LNCaP clone FGC (cell line): ENCODE measurements at regions not wholly inside any gene's neighbourhood (a gene's known extent, or its start where the extent isn't known, plus 50 kb on each side); places are given as distances from the start of the nearest gene placed in this dataset.

ENCODE experiments used
- DNase-seq: peaks from one replicate; pipeline ENCODE4 v3.0.0-alpha.2; 2011; ENCODE audit warnings: low read depth
- H3K4me3 ChIP-seq: 2 replicates; pipeline ENCODE4 v1.5.1; 2011; ENCODE audit warnings: mild to moderate bottlenecking, low read depth, low read length, control low read depth
- TF ChIP-seq, protein P1 (sequence below): IDR thresholded peaks from 2 replicates; pipeline ENCODE4 v1.5.1; 2012; ENCODE audit warnings: mild to moderate bottlenecking; ENCODE audit not compliant: control insufficient read depth, insufficient read depth; ENCODE audit errors: extremely low read depth

GRCh38 chr3:24046214-24046613 lies 101.1 kb downstream of the NR1D2 start:
- H3K4me3 ChIP-seq, result no peak overlapping the region
- TF ChIP-seq, protein P1, sequence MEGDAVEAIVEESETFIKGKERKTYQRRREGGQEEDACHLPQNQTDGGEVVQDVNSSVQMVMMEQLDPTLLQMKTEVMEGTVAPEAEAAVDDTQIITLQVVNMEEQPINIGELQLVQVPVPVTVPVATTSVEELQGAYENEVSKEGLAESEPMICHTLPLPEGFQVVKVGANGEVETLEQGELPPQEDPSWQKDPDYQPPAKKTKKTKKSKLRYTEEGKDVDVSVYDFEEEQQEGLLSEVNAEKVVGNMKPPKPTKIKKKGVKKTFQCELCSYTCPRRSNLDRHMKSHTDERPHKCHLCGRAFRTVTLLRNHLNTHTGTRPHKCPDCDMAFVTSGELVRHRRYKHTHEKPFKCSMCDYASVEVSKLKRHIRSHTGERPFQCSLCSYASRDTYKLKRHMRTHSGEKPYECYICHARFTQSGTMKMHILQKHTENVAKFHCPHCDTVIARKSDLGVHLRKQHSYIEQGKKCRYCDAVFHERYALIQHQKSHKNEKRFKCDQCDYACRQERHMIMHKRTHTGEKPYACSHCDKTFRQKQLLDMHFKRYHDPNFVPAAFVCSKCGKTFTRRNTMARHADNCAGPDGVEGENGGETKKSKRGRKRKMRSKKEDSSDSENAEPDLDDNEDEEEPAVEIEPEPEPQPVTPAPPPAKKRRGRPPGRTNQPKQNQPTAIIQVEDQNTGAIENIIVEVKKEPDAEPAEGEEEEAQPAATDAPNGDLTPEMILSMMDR, result no peak

GRCh38 chr3:24047513-24047912 lies 102.4 kb downstream of the NR1D2 start:
- TF ChIP-seq, protein P1, result no peak
- no peak for DNase-seq
- no peak overlapping the region for H3K4me3 ChIP-seq

More at GRCh38 chr3:24046214-24046613, 101.1 kb downstream of the NR1D2 start:
- no peak for DNase-seq

GRCh38 chr3:24048843-24049242 lies 103.8 kb downstream of the NR1D2 start:
- DNase-seq, result no peak
- TF ChIP-seq, protein P1, result no peak
- H3K4me3 ChIP-seq, result no peak overlapping the region

DNA sequence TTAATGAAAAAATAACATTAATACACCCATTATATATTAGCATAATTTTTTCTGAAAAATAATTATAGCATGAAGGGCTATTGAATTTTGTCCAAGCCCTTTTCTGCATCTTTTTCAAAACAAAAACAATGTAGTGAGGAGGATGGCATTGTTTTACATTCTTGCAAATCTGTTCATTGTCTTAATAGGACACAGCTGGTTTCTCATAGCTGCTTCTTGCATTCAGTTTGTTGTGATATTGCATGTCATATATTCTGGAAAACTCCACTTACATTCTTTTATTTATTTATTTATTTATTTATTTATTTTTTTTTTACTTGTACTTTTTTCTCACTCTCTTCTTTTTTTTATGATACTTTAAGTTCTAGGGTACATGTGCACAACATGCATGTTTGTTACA lies 107.4 kb downstream of the NR1D2 start:
- TF ChIP-seq, protein P1, result no peak
- no peak overlapping the region for H3K4me3 ChIP-seq
- no peak for DNase-seq

DNA sequence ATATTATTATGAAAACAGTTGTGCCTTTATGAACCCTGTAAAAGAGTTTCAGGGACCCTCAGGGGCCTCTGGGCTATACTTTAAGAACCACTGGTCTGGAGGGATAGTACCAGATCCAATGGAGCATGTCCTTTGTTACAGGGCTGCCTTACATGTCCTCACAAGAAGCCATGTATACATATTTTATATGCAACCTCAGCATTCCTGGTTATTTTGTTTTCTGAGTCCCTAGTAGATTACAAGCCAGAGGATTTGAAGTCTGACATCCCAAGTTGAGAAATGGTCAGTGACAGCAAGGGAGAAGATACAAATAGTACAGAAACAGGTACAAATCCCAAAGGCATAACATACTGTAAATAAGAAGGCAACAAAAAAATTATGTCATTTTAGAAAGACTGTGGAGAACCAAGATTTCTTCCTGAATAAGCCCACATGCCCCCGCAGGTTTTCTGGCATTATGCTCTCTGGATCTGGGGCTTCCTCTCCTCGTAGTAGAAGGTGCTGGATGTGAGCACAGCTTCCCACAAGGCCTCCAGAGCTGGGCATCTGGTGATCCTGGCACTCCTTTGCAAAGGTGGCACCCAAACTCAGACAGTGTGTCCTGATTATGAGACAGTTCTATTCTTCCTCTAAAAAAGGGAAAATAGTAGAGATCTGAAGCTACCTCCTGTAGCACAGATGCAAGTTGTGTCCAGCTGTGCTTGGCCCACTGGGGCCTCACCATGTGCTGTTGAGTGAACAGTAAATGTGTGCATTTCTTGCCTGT lies 114.0 kb downstream of the NR1D2 start:
- no peak for DNase-seq
- H3K4me3 ChIP-seq, result no peak overlapping the region
- TF ChIP-seq, protein P1, result no peak

GRCh38 chr3:24060055-24060454 lies 115.0 kb downstream of the NR1D2 start:
- no peak for DNase-seq
- TF ChIP-seq, protein P1, result no peak
- H3K4me3 ChIP-seq, result no peak overlapping the region

DNA sequence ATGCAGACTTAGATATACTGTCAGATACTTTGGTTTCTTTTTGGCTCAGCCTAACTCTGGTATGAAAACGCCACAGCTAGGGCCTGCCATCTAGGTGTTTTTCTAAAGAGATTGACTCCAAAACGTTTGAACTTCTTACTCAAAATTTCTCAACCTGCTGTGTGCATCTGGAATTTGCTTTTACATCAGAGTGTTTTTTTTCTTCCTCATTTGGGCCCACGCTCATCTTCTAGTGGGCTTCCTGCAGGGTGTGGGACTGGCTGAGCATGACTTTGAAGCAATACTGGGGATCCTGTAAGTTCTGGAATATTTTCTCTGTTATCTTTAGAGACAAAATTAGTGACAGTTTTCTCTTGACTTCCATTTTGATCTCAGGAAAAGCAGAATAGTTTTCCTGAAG lies 117.8 kb downstream of the NR1D2 start:
- DNase-seq, result no peak
- TF ChIP-seq, protein P1, result no peak
- H3K4me3 ChIP-seq, result no peak overlapping the region
